Amniotic epithelial cell (primary cell): ENCODE measurements at regions not wholly inside any gene's neighbourhood (a gene's known extent, or its start where the extent isn't known, plus 50 kb on each side); places are given as distances from the start of the nearest gene placed in this dataset.

Experiments used
- DNase-seq: peaks from one replicate; pipeline ENCODE4 v3.0.0-alpha.2; 2010; ENCODE audit warnings: low read depth

DNA sequence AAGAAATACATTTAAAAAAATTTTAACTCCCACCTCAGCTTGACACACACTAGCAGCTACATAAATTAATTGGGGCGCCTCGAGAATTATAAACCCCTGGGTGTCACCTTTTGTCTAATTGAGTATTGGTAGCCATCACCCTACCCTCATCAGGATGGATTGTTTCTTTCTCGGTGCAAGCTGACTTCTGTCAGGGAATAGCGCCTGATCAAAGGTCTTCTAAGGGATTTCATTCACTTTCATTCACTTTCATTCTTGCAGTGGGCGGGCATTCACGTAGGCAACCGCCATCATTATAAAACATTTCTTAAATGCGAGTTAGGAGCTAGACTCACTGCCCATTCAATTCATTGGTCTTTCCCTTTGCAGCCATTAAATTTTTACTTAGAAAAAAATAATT, 239.2 kb upstream of the SASH1 start:
- no peak for DNase-seq

DNA sequence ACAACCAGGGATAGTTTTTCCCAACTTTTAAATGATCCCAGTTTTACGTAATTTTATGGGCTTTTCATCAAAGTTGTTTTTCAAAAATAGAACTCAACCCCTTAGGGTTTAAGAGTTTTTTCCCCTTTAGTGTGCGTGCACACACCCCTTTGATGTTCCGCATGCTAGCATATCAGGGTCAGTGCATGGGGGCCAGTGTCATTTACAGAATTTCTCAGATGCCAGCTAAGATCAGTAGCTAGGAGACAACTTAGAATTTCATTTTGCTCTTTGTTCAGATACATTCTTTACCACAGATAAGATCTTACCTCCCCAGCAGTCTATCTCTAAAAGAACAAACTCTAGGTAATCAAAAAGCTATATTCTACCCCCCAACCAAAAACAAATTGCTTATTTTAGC, 238.5 kb upstream of the SASH1 start:
- no peak for DNase-seq

DNA sequence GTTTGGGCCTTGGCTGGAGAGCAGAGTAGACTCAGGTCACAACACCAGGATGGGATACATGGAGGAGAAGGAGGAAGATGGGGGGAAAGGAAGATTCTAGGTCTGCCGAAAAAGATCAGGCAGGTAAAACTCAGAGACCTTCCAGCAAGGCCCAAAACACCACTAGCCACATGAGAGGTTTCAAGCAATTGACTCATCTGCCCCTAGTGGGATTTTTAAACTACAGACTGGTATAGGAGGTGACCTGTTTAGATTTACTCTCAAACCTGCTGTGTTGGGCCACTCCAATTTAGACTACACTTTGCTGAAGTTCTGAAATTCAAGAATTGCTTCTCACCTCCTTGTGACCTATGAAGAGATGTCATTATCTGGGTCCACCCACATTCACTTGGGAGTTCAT, 236.9 kb upstream of the SASH1 start:
- DNase-seq = no peak

DNA sequence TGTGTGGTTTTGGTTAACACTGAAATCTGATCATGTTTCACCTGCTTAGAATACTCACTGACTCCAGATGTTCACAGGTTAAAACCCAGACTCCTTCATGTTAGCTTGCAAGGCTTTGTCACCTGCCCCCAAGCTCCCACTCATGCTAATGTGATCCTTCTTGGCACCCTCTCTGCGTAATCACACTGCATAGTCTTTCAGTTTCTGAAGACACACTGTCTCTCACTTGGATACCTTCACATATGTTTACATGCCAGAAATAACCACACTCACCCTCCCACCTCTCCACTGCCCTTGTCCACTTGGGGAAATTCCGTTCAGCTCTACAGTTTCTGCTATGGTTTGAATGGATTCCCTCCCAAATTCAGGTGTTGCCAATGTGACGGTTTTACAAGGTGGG, 234.7 kb upstream of the SASH1 start:
- no peak for DNase-seq

DNA sequence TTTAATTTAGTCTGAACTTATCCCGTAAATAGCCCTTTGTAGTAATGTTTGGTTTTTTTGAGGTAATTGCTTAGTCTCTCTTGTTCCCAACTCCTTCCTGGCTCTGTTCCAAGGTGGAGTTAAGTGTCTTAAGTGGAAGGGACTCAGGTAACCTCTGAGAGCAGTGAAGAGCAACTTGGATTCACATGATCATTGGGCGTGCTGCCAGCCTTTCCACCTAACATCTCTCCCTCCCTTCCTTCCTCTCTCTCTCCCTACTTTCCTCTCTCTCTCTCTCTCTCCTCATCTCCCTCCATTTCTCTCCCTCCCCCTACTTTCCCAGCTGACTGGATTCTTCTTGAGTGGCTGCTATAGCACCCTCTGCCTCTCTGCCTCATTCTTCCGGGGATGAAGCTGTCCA, 232.9 kb upstream of the SASH1 start:
- peak; percentile 1 for DNase-seq

DNA sequence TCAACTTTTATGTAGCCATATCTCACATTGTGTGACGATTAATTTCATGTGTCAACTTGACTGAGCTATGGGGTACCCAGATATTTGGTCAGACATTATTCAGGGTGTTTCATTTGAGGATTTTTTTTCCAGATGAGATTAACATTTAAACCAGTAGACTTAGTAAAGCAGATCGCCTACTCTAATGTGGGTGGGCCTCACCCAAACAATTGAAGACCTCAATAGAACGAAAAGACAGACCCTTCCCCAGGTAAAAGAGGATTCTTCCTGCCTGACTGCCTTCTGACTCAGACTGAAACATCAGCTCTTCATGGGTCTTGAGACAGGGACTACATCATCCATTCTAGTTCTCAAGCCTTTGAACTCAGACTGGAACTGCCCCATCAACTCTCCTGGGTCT, 231.7 kb upstream of the SASH1 start:
- DNase-seq = no peak

DNA sequence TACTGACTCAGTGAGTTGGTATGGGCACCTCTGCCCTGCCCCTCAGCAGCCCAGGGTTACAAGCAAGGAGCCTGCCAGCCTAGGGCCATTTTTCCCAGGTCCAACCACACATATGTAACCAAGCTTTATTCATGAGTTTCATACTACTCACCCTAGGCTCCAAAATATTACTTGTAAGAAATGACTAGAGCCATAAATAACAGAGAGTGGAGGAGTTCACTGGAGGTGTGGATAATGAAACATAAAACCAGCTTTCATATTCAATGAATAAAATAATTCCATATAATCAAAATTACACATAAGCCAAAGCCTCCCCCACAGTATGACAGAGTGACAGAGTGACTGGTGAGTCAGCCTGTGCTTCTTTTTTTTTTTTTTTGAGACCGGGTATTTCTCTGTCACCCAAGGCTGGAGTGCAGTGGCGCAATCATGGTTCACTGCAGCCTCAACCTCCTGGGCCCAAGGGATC, 229.8 kb upstream of the SASH1 start:
- DNase-seq = no peak

DNA sequence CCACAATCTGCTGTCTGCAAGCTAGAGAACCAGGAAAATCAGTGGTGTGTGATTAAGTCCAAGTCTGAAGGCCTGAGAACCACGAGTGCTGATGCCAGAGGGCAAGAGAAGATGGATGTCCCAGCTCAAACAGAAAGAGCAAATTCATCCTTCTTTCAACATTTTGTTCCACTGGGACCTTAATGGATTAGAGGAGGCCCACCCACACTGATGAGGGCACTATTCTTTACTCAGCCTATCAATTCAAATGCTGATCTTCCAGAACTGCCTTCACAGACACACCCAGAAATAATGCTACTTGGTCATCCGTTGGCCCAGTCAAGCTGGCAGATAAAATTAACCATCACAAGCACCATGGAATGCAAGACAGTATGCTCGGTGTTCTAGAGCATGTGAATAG, 226.6 kb upstream of the SASH1 start:
- no peak for DNase-seq

DNA sequence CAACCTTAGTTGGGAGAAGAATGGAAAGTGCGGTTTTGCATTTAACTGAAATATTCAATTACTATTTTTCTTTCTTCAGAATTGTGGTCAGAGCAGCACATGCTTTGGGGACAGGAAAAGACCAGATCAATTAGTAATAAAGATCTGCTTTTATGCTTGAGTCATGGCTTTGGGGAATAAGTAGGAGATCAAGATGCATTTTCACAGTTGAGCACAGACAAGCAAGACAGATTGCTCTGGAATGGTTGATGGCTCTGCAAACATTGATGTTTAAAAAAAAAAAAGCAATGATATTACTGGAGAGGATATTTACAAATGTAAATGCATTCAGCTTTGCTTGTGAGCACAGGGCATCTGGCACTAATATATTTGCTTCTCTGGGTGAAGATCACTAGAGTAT, 224.4 kb upstream of the SASH1 start:
- no peak for DNase-seq

DNA sequence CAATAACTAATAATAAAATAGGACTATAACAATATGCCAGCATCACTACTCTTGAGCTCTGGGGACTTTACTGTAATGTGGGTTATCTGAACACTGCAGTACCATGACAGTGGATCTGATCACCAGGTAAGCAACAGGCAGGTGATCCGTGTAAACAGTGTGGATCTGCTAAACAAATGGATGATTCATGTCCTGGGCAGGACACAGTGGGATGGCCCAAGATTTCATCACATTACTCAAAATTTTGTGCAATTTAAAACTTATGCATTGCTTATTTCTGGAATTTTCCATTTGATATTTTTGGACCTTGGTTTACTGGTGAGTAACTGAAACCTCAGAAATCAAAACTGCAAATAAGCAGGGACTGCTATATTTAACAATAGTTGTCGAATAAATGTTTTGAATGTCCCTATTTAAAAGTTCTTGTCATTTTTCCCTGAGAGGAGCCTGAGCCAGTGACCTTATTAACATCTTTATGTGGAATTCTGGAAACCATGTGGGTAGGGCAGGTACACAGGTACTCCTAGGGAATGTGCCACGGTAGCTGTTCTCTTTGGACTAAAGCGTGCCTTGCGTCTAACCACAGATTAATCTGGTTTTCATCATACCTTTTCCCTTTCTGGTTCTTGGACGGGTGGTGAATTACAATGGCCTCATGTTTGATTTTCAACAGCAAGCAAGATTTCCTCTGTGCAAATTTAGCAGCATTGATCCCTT, 214.5 kb upstream of the SASH1 start:
- no peak for DNase-seq

DNA sequence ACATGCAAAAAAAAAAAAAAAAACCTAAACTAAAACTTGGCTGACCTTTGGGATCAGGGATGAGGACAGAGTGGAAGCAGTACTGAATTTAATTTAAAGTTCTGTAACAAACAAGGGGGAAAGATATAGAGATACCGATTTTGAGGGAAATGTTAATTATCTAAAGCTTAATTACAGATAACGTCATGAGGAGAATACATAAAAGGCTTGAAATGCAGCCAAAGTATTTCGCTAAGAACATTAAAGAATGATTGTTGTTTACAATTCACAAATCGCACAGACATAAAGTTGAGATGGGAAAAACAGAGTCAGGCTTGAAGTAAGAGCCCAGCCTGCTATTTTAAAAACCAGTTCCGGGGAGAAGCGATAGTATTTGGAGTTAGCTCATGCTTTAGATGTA, 208.0 kb upstream of the SASH1 start:
- DNase-seq = no peak

DNA sequence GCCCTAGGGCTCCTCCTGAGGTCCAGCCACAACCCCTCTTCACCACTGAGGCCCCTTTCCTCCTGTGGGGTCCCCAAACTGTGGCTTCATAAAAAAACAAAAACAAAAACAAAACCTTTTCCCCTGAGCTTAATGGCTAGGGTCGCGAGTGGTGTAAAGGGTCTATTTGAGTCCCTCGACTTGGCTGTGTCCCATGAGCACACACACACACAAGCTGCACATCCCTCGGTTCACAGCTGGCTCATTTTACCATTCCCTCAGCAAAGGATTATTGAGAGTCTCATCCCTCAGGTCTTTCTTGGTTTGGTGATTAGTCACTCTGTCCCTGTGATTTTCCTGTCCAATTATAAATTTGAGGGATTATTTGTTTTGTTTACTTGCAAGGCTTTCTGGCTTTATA, 206.1 kb upstream of the SASH1 start:
- no peak for DNase-seq

DNA sequence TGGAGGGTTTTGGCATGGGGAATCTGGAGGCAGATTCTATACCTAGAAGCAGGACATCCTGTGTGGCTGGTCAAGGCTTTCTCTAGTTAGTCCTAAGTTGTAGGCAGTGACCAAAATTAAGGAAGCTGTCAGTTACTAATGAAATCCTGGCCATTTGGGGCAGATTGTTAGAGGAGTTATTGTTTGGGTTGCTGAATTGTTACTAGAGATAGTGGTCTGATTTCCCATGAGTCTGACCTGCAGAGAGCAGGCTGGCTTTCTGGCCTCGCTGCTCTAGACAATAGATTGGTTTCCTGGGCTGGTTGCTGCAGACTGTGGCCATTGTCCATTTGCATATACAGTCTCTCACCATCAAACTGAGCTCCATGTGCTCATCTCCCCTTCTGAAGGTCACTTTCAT, 205.0 kb upstream of the SASH1 start:
- DNase-seq = no peak

DNA sequence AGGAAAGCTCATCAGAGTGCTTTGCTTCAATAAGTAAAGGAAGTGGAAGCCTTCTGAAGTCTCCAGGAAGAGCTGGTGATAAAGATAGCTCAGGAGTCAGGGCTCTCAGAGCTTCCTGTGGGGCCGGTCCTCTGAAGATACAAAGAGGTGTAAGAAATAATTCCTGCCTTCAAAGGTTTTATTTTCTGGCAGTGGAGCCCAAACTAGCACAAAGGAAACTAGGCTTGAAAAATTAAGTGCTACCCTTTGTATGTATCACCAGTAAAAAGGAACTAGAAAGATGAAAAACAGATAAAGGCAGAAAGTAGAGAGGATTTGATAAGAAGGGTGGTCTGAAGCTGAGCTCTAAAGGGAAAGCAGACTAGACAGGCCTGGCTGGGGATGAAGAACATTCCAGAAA, 204.1 kb upstream of the SASH1 start:
- DNase-seq = no peak

DNA sequence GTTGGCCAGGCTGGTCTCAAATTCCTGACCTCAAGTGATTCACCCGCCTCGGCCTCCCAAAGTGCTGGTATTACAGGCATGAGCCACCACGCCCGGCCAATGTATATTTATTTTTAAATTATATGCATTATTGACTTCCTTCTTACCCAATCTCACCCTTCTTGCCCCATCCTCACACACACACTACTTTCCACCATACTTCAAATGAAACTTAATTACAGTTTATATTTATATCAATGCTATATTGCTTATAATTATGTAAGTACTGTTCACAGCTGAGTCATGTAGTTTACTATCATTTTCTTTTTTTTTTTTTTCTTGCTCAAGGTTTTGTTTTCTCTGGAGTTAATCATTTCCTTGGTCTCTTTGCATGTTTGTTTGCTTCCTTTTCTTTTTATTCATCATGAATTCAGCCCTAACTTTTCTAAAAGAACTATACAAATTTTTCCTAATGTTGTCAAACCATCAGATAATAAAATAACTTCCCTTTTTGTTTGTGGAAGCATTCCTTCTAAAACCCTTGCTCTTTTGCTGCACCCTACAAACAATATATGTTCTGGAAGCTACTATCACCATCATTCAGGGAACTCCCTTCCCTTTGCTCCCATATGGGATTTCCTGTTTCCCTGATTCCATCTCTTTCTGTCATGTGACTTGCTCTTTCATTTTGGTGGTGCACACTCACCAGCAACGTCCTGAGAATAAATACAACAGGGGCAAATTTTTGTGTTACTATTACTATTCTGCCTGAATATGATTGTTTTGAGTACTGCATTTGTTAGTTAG, 201.7 kb upstream of the SASH1 start:
- DNase-seq = no peak

DNA sequence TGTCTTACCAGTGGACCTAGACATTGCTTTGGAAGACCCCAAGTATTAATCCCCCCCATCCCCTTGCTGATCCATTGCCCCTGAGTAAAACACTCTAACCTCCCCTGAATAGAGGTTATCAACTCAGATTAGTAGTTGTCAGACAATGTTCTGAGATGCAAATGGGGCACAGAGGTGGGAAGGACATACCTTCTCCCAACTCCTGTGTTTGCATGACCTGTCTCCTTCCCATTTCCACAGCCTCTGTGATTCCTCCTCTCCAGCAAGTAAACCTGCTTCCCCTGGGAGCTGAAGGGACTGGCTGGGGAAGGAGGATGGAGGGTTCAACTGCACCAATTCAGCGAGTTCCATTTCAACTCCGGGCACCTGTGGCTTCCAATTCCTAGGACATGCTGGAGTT, 199.8 kb upstream of the SASH1 start:
- no peak for DNase-seq

DNA sequence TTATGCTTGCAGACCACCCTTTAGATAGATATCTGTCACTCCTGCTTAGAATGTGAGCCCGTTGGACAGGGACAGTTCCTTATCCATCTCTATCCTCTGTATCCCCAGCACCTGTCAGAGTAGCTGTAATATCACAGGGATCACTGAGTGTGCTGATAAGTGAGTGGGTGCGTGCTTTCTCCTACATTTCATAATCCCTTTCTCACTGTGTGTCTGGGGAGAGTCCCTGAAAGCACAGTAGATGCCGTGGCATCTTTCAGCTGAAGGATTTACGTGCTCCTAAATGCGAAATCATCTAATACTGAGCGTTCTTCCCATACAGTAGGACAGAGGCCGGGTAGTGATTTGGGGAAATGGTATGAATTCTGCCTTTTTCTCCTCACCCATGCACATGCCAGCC, 198.9 kb upstream of the SASH1 start:
- no peak for DNase-seq

DNA sequence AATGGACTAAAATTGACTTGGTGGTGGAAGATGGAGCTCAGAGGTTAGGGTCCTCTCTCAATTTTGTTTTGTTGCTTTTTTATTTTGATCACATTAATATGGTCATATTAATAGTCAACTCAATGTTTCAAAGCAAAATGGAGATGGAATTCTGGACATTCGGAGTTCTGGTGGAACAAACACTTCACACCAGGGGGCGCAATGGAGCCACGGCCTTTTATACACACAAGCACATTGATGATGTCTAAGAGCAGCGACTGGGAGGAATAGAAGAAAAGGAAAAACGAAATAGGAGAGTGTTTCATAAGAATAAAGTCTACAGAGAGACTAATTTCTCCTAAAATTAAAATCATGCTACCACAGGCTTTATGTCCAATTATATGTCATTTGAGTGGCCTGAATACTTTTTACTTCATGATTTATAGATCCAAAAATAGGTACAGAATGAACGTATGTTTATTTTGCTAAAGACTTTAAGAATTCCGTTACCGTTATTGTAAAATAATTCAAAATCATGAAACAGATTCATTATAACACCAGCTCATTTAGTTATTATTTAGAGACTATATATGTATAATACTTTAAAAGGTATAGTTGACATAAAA, 197.6 kb upstream of the SASH1 start:
- peak; percentile 66 for DNase-seq

DNA sequence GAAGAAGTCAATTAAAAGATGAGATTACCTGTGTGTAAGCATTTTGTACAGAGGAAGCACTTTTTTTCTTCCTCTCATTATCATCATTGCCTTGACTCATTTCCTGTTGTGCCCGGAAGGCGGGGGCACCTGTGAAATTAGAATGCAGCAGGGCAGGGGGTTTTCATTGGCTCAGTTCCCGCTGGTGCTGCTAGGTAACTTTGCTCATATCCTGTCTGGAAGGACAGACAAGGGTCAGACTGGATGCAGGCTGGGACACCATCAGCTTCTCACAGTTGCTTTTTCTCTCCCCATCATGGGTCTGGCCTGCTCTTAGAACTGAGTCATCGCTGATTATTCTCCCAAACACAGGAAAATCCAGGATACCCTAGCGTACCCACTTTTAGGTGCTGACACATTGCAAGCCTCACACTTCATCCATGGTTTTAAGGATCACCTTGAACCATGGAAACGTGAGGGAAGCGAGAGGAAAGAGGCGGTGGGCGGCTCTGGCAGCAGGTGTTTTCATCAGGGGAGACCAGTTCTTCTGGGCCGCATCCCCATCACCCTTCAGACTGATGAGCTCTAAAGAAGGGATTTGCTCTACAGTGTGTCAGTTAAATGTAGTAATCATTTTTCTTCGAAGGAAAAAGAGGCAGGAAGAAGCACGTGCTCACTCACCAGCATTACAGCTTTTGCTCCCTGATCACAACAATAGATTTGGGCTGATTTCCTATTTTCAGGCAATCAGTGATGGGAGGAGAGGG, 195.7 kb upstream of the SASH1 start:
- DNase-seq = no peak

DNA sequence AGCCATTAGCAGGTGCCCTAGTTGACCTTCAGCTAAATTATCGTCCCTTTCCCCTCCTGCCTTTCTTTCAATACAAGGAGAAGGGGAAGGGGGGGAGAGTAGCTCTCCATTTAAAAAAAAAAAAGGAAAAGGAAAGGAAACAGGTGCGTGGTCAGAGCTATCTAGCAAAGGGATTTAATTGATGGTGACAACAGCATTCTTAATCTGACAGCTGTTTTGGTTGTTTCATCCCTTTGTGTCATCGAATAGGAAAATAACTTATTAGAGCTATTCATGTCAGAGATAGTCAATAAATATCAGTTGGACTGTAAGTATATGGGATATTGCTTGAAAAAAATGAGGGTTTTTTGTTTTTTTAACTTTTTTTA, 195.2 kb upstream of the SASH1 start:
- DNase-seq = no peak

DNA sequence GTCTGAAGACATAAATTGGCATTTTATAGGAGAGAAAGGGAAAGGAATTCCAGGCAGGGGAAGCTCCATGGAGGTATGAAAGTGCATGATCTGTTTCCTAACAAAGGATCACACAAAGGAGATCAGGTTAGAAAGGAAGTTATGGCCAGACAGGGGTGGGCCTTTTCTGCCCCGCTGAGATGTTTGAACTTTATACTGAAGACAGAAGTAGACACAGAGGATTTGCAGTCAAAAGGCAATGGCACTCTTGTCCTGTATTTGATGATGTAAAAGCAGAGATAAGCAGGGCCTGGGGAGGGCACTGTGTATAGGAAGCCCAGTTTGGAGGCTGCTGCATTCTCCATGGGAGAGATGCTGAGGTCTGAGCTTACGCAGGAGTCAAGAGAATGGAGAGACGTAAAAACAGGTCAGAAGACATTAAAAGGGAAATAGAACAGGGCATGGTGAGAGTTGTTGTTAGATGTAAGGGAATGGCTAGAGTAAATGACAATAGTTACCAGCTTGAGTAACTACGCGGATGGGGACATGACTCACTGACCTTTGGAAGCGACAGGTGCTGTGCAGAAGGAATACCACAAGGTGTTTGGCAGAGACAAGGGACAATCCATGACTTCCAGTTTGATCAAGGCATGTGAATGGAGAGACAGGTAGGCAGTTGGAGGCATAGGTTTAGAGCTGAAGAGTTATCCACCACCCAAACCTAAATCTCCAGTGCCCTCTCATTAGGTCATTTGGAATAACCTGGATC, 190.6 kb upstream of the SASH1 start:
- DNase-seq = no peak

DNA sequence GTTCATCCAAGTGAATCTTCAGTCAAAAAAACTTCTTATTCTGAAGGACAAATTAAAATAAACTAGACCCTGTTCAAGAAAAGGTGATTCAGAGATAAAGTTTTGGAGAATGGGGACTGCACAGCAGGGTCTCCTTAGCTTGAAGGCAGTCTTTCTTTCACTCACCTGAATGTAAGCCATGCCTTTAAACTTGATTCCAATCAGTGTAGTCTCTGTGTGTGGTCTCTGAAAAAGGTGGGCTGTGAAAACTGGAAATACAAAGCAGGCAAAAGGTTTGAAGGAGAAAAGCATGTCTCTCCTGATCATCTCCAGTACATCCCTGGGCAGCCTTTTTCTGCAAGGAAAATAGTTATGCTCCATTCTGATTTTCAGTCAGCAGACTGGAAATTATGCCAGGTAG, 188.0 kb upstream of the SASH1 start:
- DNase-seq = no peak
